ENCODE measurements at regions not wholly inside any gene's neighbourhood (a gene's known extent, or its start where the extent isn't known, plus 50 kb on each side); places are given as distances from the start of the nearest gene placed in this dataset.

GRCh38 chr2:198307093-198307492 lies 502.7 kb downstream of the PLCL1 start:
- no peak for TF ChIP-seq USF1 (IDR thresholded peaks at IDR 0.05)
- TF ChIP-seq TCF12 (IDR thresholded peaks at IDR 0.05; ENCODE audit: low read depth): no peak
- TF ChIP-seq EP300 (IDR thresholded peaks at IDR 0.05; ENCODE audit: borderline replicate concordance): no peak
- no peak for TF ChIP-seq MAX (IDR thresholded peaks at IDR 0.05)
- TF ChIP-seq NFIC (IDR thresholded peaks at IDR 0.05): no peak
- TF ChIP-seq ZBTB7A (IDR thresholded peaks at IDR 0.05; ENCODE audit: low read depth): no peak
- TF ChIP-seq CREB1 (IDR thresholded peaks at IDR 0.05; ENCODE audit: low read depth): no peak
- no peak for TF ChIP-seq TAF1 (IDR thresholded peaks at IDR 0.05; ENCODE audit: low read depth)
- no peak for TF ChIP-seq RAD21 (IDR thresholded peaks at IDR 0.05; ENCODE audit: low read depth)
- TF ChIP-seq REST (IDR thresholded peaks at IDR 0.05; ENCODE audit: low read depth): no peak
- no peak for TF ChIP-seq YY1 (IDR thresholded peaks at IDR 0.05; ENCODE audit: low read depth)
- TF ChIP-seq FOXM1 (IDR thresholded peaks at IDR 0.05; ENCODE audit: borderline replicate concordance, low read depth): no peak
- no peak for TF ChIP-seq EGR1 (IDR thresholded peaks at IDR 0.05)
- TF ChIP-seq TEAD4 (IDR thresholded peaks at IDR 0.05): no peak
- TF ChIP-seq CEBPB (IDR thresholded peaks at IDR 0.05): no peak

- no peak for TF ChIP-seq EGR1 (IDR thresholded peaks at IDR 0.05)
- TF ChIP-seq TEAD4 (IDR thresholded peaks at IDR 0.05): no peak
- TF ChIP-seq YY1 (IDR thresholded peaks at IDR 0.05; ENCODE audit: low read depth): no peak
- no peak for TF ChIP-seq RAD21 (IDR thresholded peaks at IDR 0.05; ENCODE audit: low read depth)
- no peak for TF ChIP-seq CEBPB (IDR thresholded peaks at IDR 0.05)
- TF ChIP-seq TAF1 (IDR thresholded peaks at IDR 0.05; ENCODE audit: low read depth): no peak
- no peak for TF ChIP-seq REST (IDR thresholded peaks at IDR 0.05; ENCODE audit: low read depth)
- TF ChIP-seq CREB1 (IDR thresholded peaks at IDR 0.05; ENCODE audit: low read depth): no peak
- TF ChIP-seq EP300 (IDR thresholded peaks at IDR 0.05; ENCODE audit: borderline replicate concordance): no peak
- no peak for TF ChIP-seq FOXM1 (IDR thresholded peaks at IDR 0.05; ENCODE audit: borderline replicate concordance, low read depth)
- no peak for TF ChIP-seq NFIC (IDR thresholded peaks at IDR 0.05)
- no peak for TF ChIP-seq TCF12 (IDR thresholded peaks at IDR 0.05; ENCODE audit: low read depth)
- TF ChIP-seq MAX (IDR thresholded peaks at IDR 0.05): no peak
- TF ChIP-seq USF1 (IDR thresholded peaks at IDR 0.05): no peak
- TF ChIP-seq ZBTB7A (IDR thresholded peaks at IDR 0.05; ENCODE audit: low read depth): no peak
These were observed 500.5 kb downstream of the PLCL1 start for GRCh38 chr2:198304859-198305258.

- TF ChIP-seq TCF12 (IDR thresholded peaks at IDR 0.05; ENCODE audit: low read depth): no peak
- TF ChIP-seq CREB1 (IDR thresholded peaks at IDR 0.05; ENCODE audit: low read depth): no peak
- no peak for TF ChIP-seq USF1 (IDR thresholded peaks at IDR 0.05)
- no peak for TF ChIP-seq EP300 (IDR thresholded peaks at IDR 0.05; ENCODE audit: borderline replicate concordance)
- no peak for TF ChIP-seq CEBPB (IDR thresholded peaks at IDR 0.05)
- no peak for TF ChIP-seq MAX (IDR thresholded peaks at IDR 0.05)
- TF ChIP-seq TAF1 (IDR thresholded peaks at IDR 0.05; ENCODE audit: low read depth): no peak
- TF ChIP-seq ZBTB7A (IDR thresholded peaks at IDR 0.05; ENCODE audit: low read depth): no peak
- no peak for TF ChIP-seq RAD21 (IDR thresholded peaks at IDR 0.05; ENCODE audit: low read depth)
- TF ChIP-seq TEAD4 (IDR thresholded peaks at IDR 0.05): no peak
- no peak for TF ChIP-seq NFIC (IDR thresholded peaks at IDR 0.05)
- no peak for TF ChIP-seq FOXM1 (IDR thresholded peaks at IDR 0.05; ENCODE audit: borderline replicate concordance, low read depth)
- no peak for TF ChIP-seq EGR1 (IDR thresholded peaks at IDR 0.05)
- TF ChIP-seq YY1 (IDR thresholded peaks at IDR 0.05; ENCODE audit: low read depth): no peak
- TF ChIP-seq REST (IDR thresholded peaks at IDR 0.05; ENCODE audit: low read depth): no peak
These were observed 493.0 kb downstream of the PLCL1 start for GRCh38 chr2:198297350-198297749.

Data from Ishikawa (cell line).